BJ (cell line): ENCODE measurements at regions not wholly inside any gene's neighbourhood (a gene's known extent, or its start where the extent isn't known, plus 50 kb on each side); places are given as distances from the start of the nearest gene placed in this dataset.

Experiments used
- CTCF ChIA-PET: fragments of 350-600 bp; formaldehyde crosslinking; extraction: SDS; loops from one replicate; lab custom pipeline; 2021; ENCODE audit warnings: antibody characterized with exemption, inconsistent platforms; lab: Yijun Ruan, JAX
- POLR2A ChIA-PET: fragments of 300-600 bp; sonication (Branson Sonifier 250); formaldehyde crosslinking; extraction: SDS; loops from one replicate; lab custom pipeline; 2021; ENCODE audit warnings: antibody characterized with exemption; lab: Charles Lee
- DNase-seq: peaks from one replicate; pipeline ENCODE4 v3.0.0-alpha.2; 2011; ENCODE audit warnings: low read depth
- H3K27me3 ChIP-seq: 2 replicates; pipeline ENCODE4 v1.6.0; 2011; ENCODE audit warnings: low read length; ENCODE audit not compliant: control insufficient read depth, insufficient read depth
- H3K36me3 ChIP-seq: 2 replicates; pipeline ENCODE4 v1.5.1; 2011; ENCODE audit warnings: low read length; ENCODE audit not compliant: control insufficient read depth, insufficient read depth
- H3K4me3 ChIP-seq: 2 replicates; pipeline ENCODE4 v1.5.1; 2011; ENCODE audit warnings: low read depth, mild to moderate bottlenecking, control low read depth, low read length
- CTCF ChIP-seq: IDR thresholded peaks from 2 replicates; pipeline ENCODE4 v1.5.1; 2011; ENCODE audit warnings: low read depth, mild to moderate bottlenecking, control low read depth, inconsistent platforms, low read length, moderate library complexity; ENCODE audit not compliant: insufficient read depth

- H3K27me3 ChIP-seq: no peaks in the 10 kb centered on the region
- ChIA-PET POLR2A (no interaction called here), CTCF (no interaction called here)
- H3K36me3 ChIP-seq: no peaks in the 10 kb centered on the region
- H3K4me3 ChIP-seq: no peak overlapping the region
- TF ChIP-seq CTCF: no peak
- DNase-seq: no peak
Measured at GRCh38 chr3:135844386-135844785, 121.1 kb upstream of the PPP2R3A start.

DNA sequence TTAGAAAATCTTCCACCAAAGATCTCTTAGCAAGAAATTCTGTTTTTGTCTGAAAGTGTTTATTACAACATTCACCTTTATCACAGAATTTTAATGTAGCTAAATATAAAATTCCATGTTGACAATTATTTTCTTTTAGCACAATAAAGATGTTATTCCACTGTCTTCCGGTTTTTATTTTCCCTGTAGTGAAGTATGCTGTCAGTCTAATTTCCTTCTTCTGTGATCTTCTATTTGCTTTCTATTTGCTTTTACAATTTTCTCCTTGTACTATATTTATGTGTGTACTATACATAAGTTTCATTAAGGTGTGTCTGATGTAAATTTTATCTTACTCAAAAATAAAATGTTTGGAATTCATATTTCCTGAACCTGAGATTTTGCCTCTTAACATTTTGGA is 117.5 kb upstream of the PPP2R3A start:
- Histone ChIP-seq H3K36me3 (no peaks in the 10 kb centered on the region), H3K27me3 (no peaks in the 10 kb centered on the region), H3K4me3 (no peak overlapping the region)
- ChIA-PET POLR2A (no interaction called here), CTCF (no interaction called here)
- DNase-seq: no peak
- TF ChIP-seq CTCF: no peak

- ChIA-PET CTCF (no interaction called here), POLR2A (no interaction called here)
- Histone ChIP-seq H3K36me3 (no peaks in the 10 kb centered on the region), H3K4me3 (no peak overlapping the region), H3K27me3 (no peaks in the 10 kb centered on the region)
- TF ChIP-seq CTCF: no peak
- DNase-seq: no peak
Measured at GRCh38 chr3:135849827-135850226, 115.7 kb upstream of the PPP2R3A start.

- TF ChIP-seq CTCF: no peak
- Histone ChIP-seq H3K27me3 (no peaks in the 10 kb centered on the region; the same call in 1 of the 2 replicates), H3K4me3 (no peak overlapping the region), H3K36me3 (no peaks in the 10 kb centered on the region)
- DNase-seq: no peak
- ChIA-PET CTCF (no interaction called here), POLR2A (no interaction called here)
Measured at GRCh38 chr3:135851201-135852081, 114.1 kb upstream of the PPP2R3A start.

- ChIA-PET POLR2A (no interaction called here), CTCF (no interaction called here)
Measured at GRCh38 chr3:135853981-135854380, 111.5 kb upstream of the PPP2R3A start.

More at GRCh38 chr3:135853981-135854380, 111.5 kb upstream of the PPP2R3A start:
- no peak overlapping the region for H3K4me3 ChIP-seq
- no peaks in the 10 kb centered on the region for H3K36me3 ChIP-seq
- TF ChIP-seq CTCF: no peak
- H3K27me3 ChIP-seq: no peaks in the 10 kb centered on the region; the same call in 1 of the 2 replicates
- no peak for DNase-seq
